ENCODE measurements at regions not wholly inside any gene's neighbourhood (a gene's known extent, or its start where the extent isn't known, plus 50 kb on each side); places are given as distances from the start of the nearest gene placed in this dataset.

DNA sequence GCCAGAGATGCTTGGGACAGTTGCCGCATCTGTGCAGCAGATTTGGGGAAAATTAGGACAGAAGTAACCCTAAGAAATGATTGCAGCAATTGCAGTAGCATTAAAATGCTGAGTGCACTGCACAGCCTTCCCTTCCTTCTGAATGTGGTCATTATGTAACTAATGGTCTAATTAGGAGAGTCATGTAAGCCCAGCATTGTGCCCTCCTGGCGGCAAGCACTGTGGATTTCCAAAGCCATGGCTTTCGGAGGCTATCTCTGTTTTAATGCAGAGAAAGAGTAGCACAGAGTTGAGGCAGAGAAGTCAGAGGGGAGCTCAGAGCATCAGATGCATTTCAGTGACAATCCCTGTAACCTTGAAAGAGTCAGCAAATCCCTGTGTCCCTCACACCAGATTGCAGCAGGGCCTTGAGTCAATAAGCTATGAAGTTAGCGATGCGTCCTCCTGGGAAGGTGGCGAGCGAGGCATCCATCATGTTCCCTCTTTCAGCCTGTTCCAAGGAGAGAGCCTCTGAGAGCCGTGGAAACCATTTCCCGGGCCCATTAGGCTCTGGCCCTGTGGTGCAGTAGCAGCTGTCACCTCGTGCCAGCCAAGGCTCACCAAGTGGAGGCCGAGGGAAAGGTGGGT is 307.2 kb downstream of the FBXO15 start:
- DNase-seq = peak; percentile 51
- H3K27ac ChIP-seq (ENCODE audit: low read depth, low read length) = no peak overlapping the region
- H3K4me1 Mint-ChIP-seq = peaks cover 6% of the 10 kb centered on the region
- H3K4me1 ChIP-seq (ENCODE audit: control insufficient read depth, insufficient read depth, low read length) = no peaks in the 10 kb centered on the region
- no peak overlapping the region for H3K4me3 ChIP-seq (ENCODE audit: low read length)
- no peaks in the 10 kb centered on the region for H3K9me3 ChIP-seq (ENCODE audit: control insufficient read depth, low read length)
- no peaks in the 10 kb centered on the region for H3K9me3 Mint-ChIP-seq
- no peak overlapping the region for H3K4me3 Mint-ChIP-seq
- TF ChIP-seq, protein P1, sequence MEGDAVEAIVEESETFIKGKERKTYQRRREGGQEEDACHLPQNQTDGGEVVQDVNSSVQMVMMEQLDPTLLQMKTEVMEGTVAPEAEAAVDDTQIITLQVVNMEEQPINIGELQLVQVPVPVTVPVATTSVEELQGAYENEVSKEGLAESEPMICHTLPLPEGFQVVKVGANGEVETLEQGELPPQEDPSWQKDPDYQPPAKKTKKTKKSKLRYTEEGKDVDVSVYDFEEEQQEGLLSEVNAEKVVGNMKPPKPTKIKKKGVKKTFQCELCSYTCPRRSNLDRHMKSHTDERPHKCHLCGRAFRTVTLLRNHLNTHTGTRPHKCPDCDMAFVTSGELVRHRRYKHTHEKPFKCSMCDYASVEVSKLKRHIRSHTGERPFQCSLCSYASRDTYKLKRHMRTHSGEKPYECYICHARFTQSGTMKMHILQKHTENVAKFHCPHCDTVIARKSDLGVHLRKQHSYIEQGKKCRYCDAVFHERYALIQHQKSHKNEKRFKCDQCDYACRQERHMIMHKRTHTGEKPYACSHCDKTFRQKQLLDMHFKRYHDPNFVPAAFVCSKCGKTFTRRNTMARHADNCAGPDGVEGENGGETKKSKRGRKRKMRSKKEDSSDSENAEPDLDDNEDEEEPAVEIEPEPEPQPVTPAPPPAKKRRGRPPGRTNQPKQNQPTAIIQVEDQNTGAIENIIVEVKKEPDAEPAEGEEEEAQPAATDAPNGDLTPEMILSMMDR (conservative IDR thresholded peaks at IDR 0.05) = no peak
- no peaks in the 10 kb centered on the region for H3K36me3 Mint-ChIP-seq (ENCODE audit: low read depth)
- no peaks in the 10 kb centered on the region for H3K27me3 ChIP-seq (ENCODE audit: control insufficient read depth, insufficient read depth, low read length, poor library complexity, severe bottlenecking)
- no peaks in the 10 kb centered on the region for H3K36me3 ChIP-seq (ENCODE audit: control insufficient read depth, insufficient read depth, low read length)
- H3K9ac ChIP-seq (ENCODE audit: extremely low read depth, low read length, poor library complexity, severe bottlenecking) = no peak overlapping the region
- 93 to 95% methylated on average over 7 to 11 of the region's 11 CpGs for WGBS, 2 experiments (ENCODE audit: insufficient coverage in 1 of 2, insufficient read length in 1 of 2)
- no peaks in the 10 kb centered on the region for H3K27me3 Mint-ChIP-seq (ENCODE audit: insufficient read depth)
- H3K27ac Mint-ChIP-seq = no peak overlapping the region

DNA sequence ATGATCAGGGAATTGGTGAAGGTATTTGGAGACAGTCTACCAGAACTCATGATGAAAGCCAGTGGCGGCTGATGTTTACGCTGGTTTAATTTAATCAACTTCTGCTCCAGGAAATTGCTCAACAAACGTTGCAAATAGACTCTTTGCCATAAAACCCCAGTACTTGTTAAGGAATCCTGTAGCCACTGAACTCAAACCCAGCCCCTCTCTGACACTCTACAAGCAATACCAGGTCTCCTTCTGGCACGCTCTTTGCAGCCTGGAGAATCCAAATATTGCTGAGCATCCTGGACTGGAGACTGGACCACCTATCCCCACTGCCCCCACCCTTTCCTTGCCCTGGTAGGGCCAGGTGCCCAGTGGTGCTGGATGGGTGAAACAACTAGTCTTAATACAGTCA is 308.2 kb downstream of the FBXO15 start:
- Mint-ChIP-seq H3K9me3 (no peaks in the 10 kb centered on the region), H3K4me3 (no peak overlapping the region), H3K4me1 (peaks cover 6% of the 10 kb centered on the region), H3K27ac (no peak overlapping the region), H3K27me3 (ENCODE audit: insufficient read depth) (no peaks in the 10 kb centered on the region), H3K36me3 (ENCODE audit: low read depth) (no peaks in the 10 kb centered on the region)
- TF ChIP-seq, protein P1 (conservative IDR thresholded peaks at IDR 0.05) = no peak
- Histone ChIP-seq H3K36me3 (ENCODE audit: control insufficient read depth, insufficient read depth, low read length) (no peaks in the 10 kb centered on the region), H3K27ac (ENCODE audit: low read depth, low read length) (no peak overlapping the region), H3K4me1 (ENCODE audit: control insufficient read depth, insufficient read depth, low read length) (no peaks in the 10 kb centered on the region), H3K9me3 (ENCODE audit: control insufficient read depth, low read length) (no peaks in the 10 kb centered on the region), H3K27me3 (ENCODE audit: control insufficient read depth, insufficient read depth, low read length, poor library complexity, severe bottlenecking) (no peaks in the 10 kb centered on the region), H3K4me3 (ENCODE audit: low read length) (no peak overlapping the region), H3K9ac (ENCODE audit: extremely low read depth, low read length, poor library complexity, severe bottlenecking) (no peak overlapping the region)
- no peak for DNase-seq
- WGBS, 2 experiments (ENCODE audit: insufficient coverage in 1 of 2, insufficient read length in 1 of 2) = 91 to 93% methylated on average over 3 to 4 of the region's 4 CpGs

DNA sequence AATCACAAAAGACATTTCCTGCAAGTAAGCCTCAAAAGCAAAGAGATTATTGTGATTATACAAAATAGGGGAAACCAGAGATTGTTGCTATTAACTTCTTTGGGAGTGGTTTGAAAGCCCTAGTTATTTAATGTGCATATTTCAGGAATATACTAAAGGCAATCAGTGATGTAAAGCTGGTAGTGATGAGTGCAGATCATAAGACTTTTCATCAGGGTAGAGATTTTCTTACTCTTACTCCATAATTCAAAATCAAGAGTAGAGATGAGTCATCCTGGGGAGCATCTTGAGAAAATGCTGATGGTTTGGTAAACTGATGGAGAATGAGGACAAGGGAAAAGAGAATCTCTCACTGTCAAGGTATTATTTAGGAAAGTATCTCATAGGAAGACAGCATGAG is 309.5 kb downstream of the FBXO15 start:
- no peaks in the 10 kb centered on the region for H3K36me3 ChIP-seq (ENCODE audit: control insufficient read depth, insufficient read depth, low read length)
- Mint-ChIP-seq H3K36me3 (ENCODE audit: low read depth) (no peaks in the 10 kb centered on the region), H3K4me3 (no peak overlapping the region), H3K27me3 (ENCODE audit: insufficient read depth) (no peaks in the 10 kb centered on the region), H3K27ac (no peak overlapping the region), H3K4me1 (peaks cover 6% of the 10 kb centered on the region), H3K9me3 (no peaks in the 10 kb centered on the region)
- no peaks in the 10 kb centered on the region for H3K27me3 ChIP-seq (ENCODE audit: control insufficient read depth, insufficient read depth, low read length, poor library complexity, severe bottlenecking)
- DNase-seq = no peak
- H3K4me1 ChIP-seq (ENCODE audit: control insufficient read depth, insufficient read depth, low read length) = no peaks in the 10 kb centered on the region
- no peaks in the 10 kb centered on the region for H3K9me3 ChIP-seq (ENCODE audit: control insufficient read depth, low read length)
- no peak overlapping the region for H3K27ac ChIP-seq (ENCODE audit: low read depth, low read length)
- no peak overlapping the region for H3K4me3 ChIP-seq (ENCODE audit: low read length)
- H3K9ac ChIP-seq (ENCODE audit: extremely low read depth, low read length, poor library complexity, severe bottlenecking) = no peak overlapping the region
- TF ChIP-seq, protein P1 (conservative IDR thresholded peaks at IDR 0.05) = no peak
